HG03432 (cell line): ENCODE measurements at regions not wholly inside any gene's neighbourhood (a gene's known extent, or its start where the extent isn't known, plus 50 kb on each side); places are given as distances from the start of the nearest gene placed in this dataset.
A peak's percentile ranks its signal among the peaks of the same experiment; 100 is the strongest.

ENCODE experiments used
- ATAC-seq: cut with Tn5 transposase; IDR thresholded peaks from one replicate; pipeline ENCODE4 v1.9.1; 2021; ENCODE audit warnings: mild to moderate bottlenecking, moderate library complexity; ENCODE audit not compliant: unreplicated experiment

GRCh38 chr9:16025627-16026026 lies 472.8 kb downstream of the CCDC171 start:
- ATAC-seq = no peak

- ATAC-seq = no peak
Observed at GRCh38 chr9:16026886-16027285, 474.0 kb downstream of the CCDC171 start.

- no peak for ATAC-seq
Observed at GRCh38 chr9:16028548-16028947, 475.7 kb downstream of the CCDC171 start.

GRCh38 chr9:16029046-16029615 lies 476.3 kb downstream of the CCDC171 start:
- no peak for ATAC-seq

- no peak for ATAC-seq
Observed at GRCh38 chr9:16029796-16030363, 477.0 kb downstream of the CCDC171 start.

GRCh38 chr9:16030528-16031185 lies 477.8 kb downstream of the CCDC171 start:
- peak; percentile 99 for ATAC-seq

- no peak for ATAC-seq
Observed at GRCh38 chr9:16031486-16031885, 478.6 kb downstream of the CCDC171 start.

GRCh38 chr9:16031971-16032370 lies 479.1 kb downstream of the CCDC171 start:
- no peak for ATAC-seq

GRCh38 chr9:16032799-16033198 lies 480.0 kb downstream of the CCDC171 start:
- no peak for ATAC-seq

GRCh38 chr9:16033253-16033652 lies 480.4 kb downstream of the CCDC171 start:
- ATAC-seq = no peak

- ATAC-seq = no peak
Observed at GRCh38 chr9:16033921-16034691, 481.3 kb downstream of the CCDC171 start.

- peak; percentile 66 for ATAC-seq
Observed at GRCh38 chr9:16039218-16039987, 486.6 kb downstream of the CCDC171 start.

GRCh38 chr9:16039988-16040761 lies 487.3 kb downstream of the CCDC171 start:
- ATAC-seq = peak; percentile 10

GRCh38 chr9:16043756-16044578 lies 491.1 kb downstream of the CCDC171 start:
- ATAC-seq = no peak

- ATAC-seq = no peak
Observed at GRCh38 chr9:16044579-16044881, 491.7 kb downstream of the CCDC171 start.

- ATAC-seq = no peak
Observed at GRCh38 chr9:16045651-16046280, 492.9 kb downstream of the CCDC171 start.

- ATAC-seq = peak; percentile 50
Observed at GRCh38 chr9:16046713-16047112, 493.9 kb downstream of the CCDC171 start.

GRCh38 chr9:16048129-16048528 lies 495.3 kb downstream of the CCDC171 start:
- ATAC-seq = no peak

GRCh38 chr9:16052146-16052545 lies 499.3 kb downstream of the CCDC171 start:
- ATAC-seq = no peak
